Superior temporal gyrus (tissue), 1 donor: ENCODE measurements at regions not wholly inside any gene's neighbourhood (a gene's known extent, or its start where the extent isn't known, plus 50 kb on each side); places are given as distances from the start of the nearest gene placed in this dataset.
A peak's percentile ranks its signal among the peaks of the same experiment; 100 is the strongest.
"Not testable (repeated sequence)": the region's sequence is repeated elsewhere in the genome, so short reads cannot be mapped to it uniquely, and the experiment has no call there.

Source experiments
- DNase-seq: peaks from one replicate; pipeline ENCODE4 v3.0.0-alpha.2; 2016; ENCODE audit errors: extremely low spot score

DNA sequence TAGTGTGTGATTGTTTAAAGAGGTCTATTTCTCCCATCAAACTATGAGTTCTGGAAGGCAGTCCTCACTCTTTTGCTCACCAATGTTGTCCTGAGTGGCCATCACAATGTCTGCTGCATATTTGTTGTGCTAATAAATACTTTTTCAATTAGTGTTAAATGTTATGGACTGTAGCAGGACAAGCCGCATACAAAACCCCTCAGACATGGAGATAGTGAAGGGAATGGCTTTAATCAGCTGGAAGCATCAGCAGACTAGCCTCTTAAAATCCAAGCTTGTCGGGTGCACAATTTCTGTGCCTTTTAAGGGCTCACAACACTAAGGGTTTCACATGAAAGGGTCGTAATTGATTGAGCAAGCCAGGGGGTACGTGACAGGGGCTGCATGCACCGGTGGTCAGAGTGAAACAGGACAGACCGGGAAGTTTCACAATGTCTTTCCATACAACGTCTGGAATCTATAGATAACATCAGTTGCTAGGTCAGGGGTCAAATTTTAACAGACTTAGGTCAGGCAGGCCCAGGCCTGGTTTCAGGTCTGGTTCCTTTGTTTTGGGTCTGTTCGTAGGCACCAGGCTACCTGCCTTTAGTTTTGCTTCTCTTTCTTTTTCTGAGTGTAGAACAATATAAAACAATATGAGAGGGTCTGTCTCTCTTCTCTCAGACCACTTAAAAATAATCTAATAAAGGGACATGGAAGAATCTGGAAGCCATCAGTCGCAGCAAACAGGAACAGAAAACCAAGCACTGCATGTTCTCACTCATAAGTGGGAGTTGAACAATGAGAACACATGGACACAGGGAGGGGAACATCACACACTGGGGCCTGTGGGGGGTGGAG, 327.6 kb upstream of the HTR1E start:
- no peak for DNase-seq

DNA sequence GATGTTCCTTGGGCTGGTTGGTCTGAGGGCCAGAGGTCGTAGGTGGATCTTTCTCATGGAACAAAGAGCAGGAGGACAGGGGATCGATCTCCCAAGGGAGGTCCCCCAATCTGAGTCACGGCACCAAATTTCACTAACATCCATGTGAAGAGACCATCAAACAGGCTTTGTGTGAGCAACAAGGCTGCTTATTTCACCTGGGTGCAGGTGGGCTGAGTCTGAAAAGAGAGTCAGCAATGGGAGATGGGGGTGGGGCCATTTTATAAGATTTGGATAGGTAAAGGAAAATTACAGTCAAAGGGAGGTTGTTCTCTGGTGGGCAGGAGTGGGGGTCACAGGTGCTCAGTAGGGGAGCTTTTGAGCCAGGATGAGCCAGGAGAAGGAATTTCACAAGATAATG, 334.0 kb upstream of the HTR1E start:
- DNase-seq: not testable (repeated sequence)

DNA sequence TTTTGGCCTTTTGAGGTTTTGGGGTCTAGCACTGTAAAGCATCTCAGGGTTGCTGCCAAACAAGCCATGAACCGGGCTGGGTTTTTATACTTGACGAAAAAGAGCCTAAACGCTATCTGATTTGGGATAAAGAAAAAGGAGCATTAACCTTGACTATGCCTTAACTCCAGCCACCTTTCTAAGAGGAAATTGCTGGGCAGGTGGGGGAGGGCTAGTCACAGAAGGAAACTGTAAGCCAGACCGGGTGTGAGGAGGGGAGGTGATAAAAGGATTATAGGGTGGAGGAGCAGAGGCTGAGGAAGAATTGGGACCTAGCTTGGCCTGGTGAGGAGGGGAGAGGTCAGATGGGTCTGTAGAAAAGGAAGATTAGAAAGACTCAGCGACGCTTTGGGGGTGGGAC, 335.2 kb upstream of the HTR1E start:
- not testable (repeated sequence) for DNase-seq

DNA sequence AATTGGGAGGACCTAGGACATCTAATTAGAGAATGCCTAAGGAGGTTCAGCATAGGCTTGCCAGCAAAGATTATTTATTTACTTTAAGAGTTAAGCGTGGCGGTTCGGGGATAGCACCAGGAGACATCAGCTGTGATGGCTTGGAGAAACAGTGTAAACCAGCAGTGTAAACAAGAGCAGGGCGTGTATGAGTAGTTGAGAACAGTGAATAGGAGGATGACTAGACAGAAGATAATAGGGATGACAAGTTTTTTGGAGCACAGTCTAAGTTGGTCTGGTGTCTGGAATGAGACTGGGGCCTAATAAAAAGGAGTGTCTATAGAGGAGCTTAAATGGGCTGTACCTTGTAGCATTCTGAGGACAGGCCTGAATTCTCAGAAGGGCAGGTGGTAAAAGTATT, 338.4 kb upstream of the HTR1E start:
- DNase-seq: not testable (repeated sequence)

DNA sequence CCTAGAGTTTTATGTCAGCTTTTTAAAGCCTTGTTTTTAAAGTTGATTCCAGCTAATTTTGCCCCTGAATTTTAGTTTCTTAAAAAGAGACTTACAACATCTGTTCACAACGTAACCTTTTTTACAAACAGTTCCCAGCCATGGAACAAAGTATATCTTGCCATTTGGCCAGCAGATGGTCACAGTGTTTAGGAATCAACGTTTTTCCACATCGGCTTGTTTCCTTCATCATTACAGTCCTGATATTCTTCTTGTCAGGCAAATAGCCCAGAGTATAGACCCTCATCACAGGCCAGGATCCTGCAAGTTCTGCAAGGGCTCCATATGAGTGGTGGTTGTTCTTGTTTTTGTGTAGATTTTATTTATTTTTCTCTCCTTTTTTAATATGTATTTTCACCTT, 341.7 kb upstream of the HTR1E start:
- peak; percentile 31 for DNase-seq

DNA sequence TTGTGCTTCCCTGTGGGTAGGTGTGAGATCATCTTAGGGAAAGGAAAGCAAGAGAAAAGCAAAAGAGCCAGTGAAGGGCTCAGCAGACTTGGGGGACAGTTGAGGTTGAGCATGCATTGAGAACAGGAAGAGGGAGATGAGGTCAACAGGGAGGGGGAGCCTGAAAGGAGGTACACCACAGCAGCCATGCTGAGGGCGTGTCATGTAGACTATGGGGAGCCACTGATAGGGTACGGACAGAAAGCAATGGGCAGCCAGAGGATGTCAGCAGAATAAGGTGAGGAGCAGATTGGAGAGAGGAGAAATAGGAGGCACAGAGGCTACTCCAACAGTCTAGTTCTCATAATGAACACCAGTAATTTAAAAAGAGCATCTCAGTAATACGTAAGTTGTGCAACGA, 351.1 kb upstream of the HTR1E start:
- DNase-seq: no peak

DNA sequence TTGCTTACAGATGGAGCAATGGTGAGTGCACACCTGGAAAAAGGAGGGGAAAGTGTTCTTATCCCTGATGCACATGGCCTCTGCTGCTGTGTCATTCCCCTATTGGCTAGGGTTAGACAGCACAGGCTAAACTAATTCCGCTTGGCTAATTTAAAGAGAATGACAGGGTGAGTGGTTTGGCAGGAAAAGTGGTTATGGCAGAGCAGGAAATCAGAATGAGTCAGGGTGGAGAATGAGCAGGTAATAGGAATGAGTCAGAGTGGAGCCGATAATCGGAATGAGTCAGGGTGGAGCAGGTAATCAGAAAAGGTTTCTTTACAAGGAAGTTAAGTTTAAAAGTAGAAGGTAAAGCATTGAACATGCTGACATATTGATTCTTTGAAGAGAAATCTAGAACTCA, 355.5 kb upstream of the HTR1E start:
- no peak for DNase-seq

DNA sequence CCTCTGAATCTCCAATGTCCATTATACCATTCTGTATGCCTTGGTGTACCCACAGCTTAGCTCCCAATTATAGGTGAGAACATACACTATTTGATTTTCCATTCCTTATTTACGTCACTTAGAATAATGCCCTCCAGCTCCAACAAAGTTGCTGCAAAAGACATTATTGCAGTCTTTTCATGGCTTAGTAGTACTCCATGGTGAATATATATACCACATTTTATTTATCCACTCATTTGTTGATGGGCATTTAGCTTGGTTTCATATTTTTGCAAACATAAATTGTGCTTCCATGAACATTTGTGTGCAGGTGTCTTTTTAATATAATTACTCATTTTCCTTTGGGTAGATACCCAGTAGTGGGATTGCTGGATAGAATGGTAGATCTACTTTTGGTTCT, 374.1 kb upstream of the HTR1E start:
- DNase-seq: no peak

DNA sequence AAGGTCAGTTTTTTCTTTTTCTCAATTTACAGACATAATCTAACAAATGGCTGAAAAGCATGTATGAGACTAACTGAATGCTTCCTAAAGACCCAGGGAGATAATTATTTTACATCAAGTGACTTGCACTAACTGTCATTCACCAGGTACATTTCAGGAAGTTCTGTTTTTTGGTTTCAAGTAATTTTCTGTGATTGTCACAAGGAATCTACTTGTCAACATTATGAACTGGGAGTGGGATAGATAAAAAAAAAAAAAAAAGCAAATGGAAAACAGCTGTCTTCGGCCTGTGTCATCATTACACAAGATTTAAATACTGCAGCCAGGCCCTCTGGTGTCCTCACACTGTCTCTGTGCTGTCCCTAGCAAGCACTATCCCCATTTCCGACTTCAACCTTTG, 379.0 kb upstream of the HTR1E start:
- no peak for DNase-seq

DNA sequence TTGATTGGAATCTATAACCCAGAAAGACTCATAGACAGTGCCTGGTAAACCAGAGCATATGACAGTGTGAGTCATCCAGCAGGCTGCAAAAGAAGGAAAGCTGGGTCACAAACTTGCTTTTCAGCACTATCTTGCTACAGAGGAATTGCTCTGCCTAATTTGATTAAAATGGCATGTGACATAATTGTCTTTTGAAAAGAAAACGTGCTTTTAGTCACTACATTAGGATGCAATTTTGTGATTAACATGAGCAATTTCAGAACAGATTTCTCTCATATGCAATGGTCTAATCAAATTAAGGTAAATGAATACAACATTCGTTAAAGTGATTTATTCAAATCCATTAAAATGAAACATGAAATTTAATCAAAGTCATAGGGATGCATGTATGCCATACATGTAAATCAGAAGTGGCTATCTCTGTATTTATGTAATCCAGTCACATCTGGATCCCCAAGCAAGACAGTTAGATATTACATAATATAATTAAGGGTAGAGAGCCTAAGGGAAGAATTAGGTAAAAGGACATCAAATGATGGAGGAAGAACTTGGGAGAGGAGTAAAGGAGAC, 400.0 kb upstream of the HTR1E start:
- DNase-seq: no peak

DNA sequence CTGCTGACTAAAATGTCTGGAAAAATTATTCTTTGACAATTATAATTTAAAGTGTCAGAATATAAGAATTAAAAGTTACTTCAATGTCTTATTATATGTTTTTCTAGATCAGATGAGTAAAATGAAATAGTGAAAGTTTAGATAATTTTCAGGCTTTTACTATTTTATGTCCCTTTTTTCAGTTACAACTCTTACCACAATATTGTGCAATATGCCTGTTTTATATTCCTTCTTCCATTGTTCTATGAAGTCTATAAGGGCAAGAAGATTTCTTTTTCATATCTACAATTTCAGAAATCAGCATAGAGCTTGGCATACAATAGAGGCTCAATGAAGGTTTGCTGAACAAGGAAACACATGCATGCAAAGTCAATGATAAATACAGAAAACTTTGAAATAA, 401.2 kb upstream of the HTR1E start:
- no peak for DNase-seq

DNA sequence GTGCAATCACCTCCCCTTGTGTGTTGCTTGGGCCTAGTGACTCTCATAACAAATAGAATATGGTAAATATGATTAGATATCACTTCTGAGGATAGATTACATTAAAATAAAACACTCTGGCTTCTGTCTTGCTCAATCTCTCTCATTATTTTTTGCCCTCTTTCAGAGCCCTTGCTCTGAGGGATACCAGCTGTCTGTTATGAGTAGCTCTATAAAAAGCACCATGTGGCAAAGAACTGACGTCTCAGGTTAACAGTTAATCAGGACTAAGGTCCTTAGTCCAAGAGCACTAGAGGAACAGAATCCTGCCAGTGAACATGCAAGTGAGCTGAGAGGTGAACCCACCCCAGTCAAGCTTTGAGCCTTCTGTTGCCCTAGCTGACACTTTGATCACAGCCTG, 402.2 kb upstream of the HTR1E start:
- no peak for DNase-seq

DNA sequence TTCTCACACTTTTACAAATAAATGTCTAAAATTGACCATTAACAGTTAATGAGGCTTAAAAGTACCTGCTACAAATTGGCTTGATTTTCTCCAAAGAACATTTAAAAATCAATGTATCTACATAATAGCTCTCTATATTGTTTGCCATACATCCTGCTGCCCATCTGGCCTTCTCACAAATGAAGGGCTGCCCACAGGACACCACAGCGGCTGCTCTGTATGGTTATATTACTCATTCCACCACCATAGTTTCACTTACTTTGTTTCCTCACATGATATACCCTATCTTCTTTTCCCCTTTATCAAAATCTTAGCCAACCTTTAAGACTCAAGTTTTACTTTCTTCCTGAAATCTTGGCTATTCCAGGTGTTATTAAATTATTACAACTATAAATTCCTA, 407.7 kb upstream of the HTR1E start:
- DNase-seq: no peak

DNA sequence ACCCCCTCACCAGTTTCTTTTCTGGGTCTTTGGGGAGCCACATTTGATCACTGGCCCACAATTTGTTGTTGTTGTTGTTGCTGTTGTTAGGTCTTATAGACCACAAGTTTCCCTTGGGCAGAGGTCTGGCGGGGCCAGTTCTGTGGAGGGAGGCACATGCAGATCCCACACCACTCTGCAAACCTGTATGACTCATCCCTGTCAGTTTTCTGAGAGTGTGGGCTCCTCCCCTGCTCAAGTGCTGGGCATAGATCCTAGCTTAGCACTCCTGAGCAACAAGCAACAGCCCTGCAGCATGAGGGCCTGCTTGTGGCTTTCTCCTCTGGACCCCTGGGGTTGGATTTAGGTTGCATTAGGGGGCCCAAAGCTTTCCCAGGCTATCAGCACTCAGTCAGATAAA, 411.1 kb upstream of the HTR1E start:
- no peak for DNase-seq

DNA sequence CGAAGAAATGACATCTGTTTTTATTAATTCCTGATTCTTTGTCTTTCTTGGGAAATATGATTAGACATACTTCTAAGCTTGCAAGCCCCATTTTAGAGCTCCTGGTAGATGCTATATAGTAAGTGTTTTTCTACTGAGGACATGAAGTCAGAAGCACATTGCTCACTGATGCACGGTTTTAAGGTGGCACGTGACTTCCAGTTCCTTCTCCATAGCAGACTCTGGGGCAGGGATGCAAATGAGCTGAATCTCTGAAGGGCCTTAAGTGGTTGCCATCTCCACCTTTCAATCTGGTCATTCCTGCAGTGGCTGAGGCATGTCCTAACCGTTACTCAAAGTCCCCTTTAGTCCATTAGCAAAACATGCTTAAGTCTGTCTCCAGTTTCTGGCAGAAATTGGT, 421.2 kb upstream of the HTR1E start:
- DNase-seq: no peak

DNA sequence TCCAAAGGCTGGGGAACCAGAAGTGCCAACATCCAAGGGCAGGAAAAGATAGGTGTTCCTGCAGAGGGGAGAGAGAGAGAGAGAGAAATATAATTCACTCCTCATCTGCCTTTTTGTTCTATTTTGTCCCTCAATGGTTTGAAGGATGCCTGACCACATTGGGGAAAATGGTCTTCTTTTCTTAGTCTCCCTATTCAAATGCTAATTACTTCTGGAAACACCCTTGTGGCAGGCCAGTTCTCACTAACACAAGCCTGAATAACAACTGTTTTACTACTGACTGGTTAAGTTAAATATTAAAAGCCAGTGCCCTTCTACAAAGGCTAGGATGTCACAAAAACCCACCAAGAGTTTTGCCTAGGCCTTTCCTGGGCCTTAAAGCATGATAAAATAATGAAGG, 425.4 kb upstream of the HTR1E start:
- DNase-seq: no peak

DNA sequence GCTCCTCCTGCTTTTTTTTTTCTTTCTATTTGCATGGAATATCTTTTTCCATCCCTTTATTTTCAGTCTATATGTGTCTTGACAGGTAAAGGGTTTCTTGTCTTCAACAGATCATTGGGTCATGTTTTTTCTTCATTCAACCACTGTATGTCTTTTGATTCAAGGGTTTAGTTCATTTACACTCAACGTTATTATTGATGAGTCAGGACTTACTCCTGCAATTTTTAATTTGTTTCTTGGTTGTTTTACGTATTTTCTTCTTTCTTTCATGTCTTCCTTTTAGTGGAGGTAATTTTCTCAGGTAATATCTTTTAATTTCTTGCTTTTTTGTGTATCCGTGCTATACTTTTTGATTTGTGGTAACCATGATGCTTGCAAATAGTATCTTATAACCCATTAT, 429.1 kb upstream of the HTR1E start:
- DNase-seq: no peak

DNA sequence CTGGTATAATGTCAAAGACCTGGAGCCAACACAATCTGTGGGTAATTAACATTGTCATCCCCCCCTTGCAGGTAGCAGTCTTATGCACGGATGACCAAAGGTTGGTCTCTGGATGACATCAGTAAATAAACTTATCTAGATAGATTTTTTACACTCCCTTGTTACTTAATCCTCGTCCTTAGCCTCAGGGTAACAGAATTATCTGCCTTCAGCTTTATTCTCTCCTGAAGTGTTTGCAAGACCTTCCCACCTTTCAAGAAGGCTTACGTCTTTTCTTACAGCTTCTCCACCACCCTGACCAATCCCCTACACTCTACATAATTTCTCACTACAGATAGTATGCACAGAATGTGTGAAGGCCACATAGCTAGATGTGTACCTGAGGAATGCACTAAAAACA, 434.8 kb upstream of the HTR1E start:
- DNase-seq: no peak

DNA sequence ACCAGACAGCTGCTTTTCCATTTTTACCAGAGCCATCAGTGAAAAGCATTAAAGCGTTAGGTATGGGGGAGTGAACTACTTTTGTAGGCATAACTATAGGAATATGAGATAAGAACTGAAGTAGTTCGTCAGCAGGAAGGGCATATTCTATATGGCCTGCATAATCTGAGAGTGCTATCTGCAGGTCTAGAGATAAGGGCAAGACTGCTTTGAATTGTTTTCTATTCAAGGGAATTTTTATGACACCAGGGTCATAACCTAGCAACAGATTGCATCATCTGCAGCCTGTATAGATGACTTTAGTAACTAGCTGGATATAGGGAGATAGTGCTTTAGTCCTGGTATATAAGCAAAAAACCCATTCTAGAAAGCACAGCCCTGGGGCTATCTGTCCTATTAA, 437.3 kb upstream of the HTR1E start:
- no peak for DNase-seq

DNA sequence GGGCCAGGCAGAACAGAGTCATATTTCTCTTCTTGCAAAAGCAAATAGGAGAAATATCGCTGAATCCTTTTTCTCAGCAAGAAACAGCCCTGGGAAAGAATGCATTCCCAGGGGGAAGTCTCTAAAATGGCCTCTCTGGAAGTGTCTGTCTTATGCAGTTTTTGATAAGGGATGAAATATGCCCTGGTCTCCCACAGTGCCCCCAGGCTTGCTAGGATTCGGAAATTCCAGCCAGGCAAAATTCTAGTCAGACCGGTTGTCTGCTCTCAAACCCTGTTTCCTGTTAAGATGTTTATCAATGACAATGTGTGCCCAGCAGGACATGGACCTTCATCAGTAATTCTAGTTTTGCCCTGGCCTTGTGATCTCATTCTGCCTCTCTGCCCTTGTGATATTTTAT, 448.3 kb upstream of the HTR1E start:
- DNase-seq: not testable (repeated sequence)

DNA sequence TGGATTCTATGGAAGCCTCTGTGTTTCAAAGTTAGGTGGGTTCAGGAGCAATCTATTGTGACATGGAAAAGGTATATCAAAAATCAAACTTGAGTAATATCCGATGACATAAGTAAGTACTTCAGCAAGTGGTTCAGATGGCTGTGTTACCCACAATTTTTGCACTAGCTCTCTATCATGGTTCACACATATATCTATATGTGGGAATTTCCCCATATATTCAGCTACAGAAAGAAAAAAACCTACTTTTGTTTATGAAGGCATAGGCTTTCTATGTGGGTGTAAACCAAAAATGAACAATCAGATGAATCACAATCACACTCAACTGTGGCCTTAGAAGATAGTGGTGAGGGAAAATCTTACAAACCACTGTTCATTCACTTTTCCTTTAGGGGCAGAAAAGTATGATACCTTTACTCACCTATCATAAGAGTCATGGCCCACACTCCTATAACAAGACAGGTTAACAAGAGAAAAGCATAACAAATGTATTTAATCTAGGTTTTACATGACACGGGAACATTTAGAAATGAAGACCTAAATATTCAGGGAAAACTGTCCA, 449.6 kb upstream of the HTR1E start:
- no peak for DNase-seq

DNA sequence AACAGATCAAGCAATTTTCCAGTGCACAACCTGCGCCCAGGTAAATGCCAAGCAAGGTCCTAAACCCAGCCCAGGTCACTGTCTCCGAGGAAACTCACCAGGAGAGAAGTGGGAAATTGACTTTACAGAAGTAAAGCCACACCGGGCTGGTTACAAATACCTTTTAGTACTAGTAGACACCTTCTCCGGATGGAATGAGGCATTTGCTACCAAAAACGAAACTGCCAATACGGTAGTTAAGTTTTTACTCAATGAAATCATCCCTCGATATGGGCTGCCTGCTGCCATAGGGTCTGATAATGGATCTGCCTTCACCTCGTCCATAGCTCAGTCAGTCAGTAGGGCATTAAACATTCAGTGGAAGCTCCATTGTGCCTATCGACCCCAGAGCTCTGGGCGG, 459.0 kb upstream of the HTR1E start:
- DNase-seq: not testable (repeated sequence)

DNA sequence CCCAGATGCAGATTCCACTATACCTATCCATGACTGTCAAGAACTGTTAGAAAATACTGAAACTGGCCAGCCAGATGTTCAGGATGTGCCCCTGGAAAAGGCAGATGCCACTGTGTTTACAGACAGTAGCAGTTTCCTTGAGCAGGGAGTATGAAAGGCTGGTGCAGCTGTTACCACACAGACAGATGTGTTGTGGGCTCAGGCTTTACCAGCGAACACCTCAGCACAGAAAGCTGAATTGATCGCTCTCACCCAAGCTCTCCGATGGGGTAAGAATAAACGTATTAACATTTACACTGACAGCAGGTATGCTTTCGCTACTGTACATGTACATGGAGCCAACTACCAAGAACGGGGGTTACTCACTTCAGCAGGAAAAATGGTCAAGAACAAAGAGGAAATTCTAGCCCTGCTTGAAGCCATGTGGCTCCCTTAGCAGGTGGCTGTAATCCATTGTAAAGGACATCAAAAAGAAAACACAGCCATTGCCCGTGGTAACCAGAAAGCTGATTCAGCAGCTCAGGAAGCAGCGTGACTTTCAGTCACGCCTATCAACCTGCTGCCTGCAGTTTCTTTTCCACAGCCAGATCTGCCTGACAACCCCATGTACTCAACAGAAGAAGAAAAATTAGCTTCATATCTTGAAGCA, 459.7 kb upstream of the HTR1E start:
- DNase-seq: no peak
